GM21786 (cell line): ENCODE measurements at regions not wholly inside any gene's neighbourhood (a gene's known extent, or its start where the extent isn't known, plus 50 kb on each side); places are given as distances from the start of the nearest gene placed in this dataset.

ENCODE experiments used
- ATAC-seq: cut with Tn5 transposase; IDR thresholded peaks from one replicate; pipeline ENCODE4 v1.9.1; 2021; ENCODE audit not compliant: unreplicated experiment

DNA sequence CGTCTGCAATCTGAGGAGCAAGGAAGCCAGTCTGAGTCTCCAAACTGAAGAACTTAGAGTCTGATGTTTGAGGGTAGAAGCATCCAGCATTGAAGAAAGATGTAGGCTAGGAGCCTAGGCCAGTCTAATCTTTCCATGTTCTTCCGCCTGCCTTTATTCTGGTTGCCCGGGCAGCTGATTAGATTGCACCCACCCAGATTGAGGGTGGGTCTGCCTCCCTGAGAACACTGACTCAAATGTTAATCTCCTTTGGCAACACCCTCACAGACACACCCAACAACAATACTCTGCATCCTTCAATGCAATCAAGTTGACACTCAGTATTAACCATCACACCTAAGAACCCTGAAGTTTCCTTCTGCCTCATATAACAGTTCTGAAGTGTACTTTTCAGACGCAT is 350.1 kb downstream of the RFPL4B start:
- ATAC-seq, result no peak

DNA sequence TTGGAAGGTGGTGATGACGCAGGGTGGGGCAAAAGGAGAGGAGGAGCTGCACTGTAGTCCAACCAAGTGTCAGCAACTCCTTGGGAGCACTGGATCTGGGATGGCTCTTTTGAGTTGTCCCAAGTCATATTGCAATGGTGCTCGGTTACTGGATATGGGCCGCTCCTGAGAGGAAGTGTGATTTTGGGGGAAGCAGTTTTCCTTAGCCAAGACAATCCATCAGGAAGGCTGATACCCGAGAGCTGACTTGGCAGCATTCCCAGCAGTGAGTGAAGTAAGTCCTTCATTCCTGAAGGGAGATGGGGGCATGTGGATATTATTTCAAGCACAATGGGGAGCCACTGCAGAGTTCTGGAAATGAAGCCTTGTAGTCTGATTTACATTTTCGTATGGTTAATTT is 354.1 kb downstream of the RFPL4B start:
- ATAC-seq, result no peak

- no peak for ATAC-seq
Measured at GRCh38 chr6:112710710-112711109, 363.6 kb downstream of the RFPL4B start.

DNA sequence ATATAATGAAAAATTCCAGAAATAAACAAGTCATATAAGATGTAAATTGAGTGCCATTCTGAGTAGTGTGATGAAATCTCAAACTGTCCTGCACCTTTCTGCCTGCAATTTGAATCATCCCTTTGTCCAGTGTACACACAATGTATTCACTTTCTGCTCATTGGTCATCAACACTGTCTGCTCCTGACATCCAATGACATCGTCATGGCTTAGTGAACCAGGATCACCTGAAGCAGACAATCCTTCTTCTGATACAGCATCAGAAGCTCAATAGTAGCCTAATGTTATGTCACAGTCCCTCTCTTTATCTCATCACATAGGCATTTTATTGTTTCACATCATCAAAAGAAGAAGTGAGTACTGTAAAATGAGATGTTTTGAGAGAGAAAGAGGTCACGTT is 366.3 kb downstream of the RFPL4B start:
- ATAC-seq, result no peak

GRCh38 chr6:112717401-112717800 is 370.3 kb downstream of the RFPL4B start:
- ATAC-seq, result no peak

DNA sequence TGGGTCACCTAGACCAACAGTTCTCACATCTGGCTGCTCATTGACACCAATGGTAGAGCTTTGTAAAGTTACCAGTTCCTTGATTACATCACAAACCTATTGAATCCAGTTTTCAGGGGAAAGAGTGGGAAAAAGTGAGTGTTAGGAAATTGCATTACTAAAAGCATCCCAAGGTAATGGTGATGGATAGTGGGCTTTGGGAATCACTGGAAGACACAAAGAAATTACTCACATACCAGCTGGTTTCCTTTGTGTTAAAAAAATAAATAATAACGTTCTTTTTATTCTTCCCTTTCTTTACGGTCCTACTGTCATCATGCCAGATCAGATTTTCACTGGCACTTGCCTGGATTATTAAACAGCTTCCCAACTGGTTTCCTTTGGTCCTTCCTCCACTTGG is 370.7 kb downstream of the RFPL4B start:
- no peak for ATAC-seq

DNA sequence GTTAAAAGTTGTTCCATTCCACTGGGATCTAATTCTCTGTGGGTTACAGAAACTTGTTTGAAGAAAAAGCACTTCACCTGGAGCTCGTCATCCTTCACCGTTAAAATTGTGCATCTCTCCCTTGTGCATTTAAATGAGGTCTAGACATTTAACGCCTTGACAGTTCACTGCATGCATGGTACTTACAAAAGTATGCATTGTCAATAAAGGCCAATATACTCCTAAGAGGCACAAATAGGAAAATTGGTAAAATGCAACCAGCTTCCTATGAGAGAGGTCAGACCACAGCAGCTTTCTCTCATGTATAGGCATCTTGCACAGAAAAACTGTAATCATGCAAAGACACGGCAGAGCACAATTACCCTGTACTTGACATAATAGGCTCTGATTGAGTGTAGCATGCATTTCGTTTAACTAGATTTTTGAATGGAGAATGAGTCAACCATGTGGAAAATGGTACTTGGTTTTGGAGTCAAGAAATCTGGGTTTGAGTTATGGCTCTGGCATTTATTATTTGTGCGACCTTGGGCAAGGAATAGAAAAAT is 378.5 kb downstream of the RFPL4B start:
- no peak for ATAC-seq

DNA sequence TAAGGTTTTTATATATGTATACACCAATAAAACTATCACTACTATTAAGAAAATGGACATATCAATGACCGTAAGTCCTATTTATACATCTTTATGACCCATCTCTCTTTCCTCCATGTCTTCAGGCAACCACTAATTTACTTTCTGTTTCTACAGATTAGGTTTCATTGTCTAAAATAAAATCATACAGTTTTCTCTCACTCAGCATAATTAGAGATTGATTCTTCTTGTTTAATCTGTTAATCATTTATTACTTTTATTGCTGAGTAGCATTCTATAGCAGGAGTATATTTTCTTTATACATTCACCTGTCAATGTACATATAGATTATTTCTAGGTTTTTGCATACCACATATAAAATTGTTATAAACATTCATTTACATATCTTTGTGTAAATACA is 388.0 kb downstream of the RFPL4B start:
- no peak for ATAC-seq

GRCh38 chr6:112739766-112740165 is 392.6 kb downstream of the RFPL4B start:
- no peak for ATAC-seq

DNA sequence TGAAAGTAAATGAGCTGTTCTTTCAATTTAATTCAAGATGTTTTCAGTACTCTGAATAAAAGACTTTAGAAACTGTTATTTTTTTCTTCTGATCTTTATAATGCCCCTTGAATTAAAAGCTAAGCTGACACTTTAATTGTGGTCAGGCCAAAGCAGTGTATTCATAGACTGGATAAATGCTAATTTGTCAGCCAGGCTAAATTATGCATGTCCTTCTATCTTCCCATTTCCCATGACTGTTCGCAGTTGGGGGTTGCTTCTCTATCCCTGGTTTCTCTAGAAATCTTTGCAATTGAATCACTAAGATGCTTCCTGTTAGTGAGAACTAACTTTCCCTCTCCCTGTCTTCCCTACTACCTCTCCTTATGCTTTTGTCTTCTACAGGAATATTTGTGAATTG is 396.2 kb downstream of the RFPL4B start:
- no peak for ATAC-seq

DNA sequence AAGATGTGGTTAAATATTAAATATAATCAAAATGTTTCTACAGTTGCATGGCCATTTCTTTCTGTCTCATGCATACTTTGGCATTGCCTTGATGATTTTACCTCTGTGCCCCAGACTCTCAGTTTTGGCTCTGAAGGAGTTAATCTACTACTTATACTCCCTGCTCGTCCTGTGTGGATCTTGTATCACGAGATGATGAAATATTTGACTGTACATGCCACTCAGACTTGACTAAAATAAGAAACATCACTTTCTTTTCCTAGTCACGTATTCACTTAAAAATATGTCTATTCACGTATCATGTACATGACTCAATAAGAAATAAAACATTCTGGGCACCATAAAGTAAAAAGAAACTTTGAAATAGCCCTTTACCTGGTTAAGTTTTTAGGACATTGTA is 397.7 kb downstream of the RFPL4B start:
- ATAC-seq, result no peak

GRCh38 chr6:112745765-112746164 is 398.6 kb downstream of the RFPL4B start:
- no peak for ATAC-seq

- no peak for ATAC-seq
Measured at GRCh38 chr6:112749673-112750072, 402.5 kb downstream of the RFPL4B start.

DNA sequence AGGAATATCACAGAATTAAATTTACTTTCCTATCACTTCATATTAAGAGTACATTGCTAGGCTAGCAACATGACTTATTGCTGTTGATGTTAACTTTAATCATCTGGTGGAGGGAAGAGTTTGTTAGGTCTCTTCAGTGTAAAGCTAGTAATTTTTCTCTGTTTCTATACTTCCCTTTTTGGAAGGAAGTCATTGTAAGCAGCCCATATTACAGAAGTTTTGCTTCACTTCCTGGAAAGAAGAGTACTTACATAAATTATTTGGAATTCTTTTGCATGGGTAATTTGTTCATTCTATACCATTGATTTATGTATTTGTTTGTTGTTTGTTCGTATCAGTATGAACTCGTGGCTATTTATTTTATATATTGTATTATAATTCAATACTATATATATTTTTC is 405.2 kb downstream of the RFPL4B start:
- no peak for ATAC-seq

GRCh38 chr6:112752791-112753190 is 405.7 kb downstream of the RFPL4B start:
- ATAC-seq, result no peak

- no peak for ATAC-seq
Measured at GRCh38 chr6:112760831-112761230, 413.7 kb downstream of the RFPL4B start.

DNA sequence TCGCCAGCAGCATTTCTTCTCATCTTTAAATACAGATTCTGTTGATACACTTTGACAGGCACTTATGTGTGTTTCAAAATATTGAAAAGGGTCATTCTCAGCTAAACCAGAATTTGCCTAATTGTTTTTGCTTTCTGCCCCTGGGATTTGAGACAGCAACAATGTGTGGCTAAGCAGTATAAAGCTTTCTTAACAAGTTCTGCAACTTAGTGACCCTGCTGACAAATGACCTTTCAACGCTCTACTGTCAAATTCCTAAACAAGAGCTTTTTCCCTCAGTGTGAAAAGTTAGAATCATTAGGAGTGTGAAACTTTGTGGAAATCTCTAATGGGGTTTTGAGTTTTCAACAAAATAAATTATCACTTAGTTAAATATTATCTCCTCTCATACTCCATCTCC is 414.6 kb downstream of the RFPL4B start:
- ATAC-seq, result no peak

DNA sequence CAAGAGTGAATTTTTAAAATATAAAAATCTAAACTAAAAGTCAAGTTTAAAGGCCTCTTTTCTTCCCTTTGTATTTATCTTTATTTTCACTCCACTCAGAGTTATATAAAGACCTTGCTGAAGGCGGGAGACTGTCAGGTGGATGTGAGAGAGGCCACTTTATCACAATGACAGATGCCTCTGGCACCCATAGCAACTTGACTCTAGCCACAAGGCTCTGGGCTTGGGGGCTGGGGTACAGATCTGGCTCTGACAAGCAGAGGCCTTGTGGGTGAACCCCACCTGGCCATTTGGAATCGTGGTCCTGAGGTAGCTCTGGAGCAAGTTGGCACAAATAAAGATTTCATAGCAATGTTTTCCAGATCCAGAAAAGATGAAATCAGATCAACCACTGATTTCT is 417.2 kb downstream of the RFPL4B start:
- no peak for ATAC-seq

DNA sequence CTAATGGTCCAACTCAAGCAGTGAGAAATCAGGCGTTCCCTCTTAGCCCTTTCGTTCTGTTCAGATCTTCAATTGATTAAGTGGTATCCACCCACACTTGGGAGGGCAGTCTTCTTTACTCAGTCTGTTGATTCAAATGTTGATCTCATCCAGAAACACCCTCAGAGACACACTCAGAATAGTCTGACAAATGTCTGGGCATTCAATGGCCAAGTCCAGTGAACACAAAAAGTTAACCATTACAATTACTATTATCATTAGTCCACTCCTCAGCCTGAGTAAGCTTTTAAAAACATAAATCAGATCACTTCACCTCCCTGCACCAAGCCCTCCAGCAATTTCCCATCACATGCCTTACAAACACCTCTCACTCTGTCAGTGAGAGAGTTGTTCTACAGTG is 423.2 kb downstream of the RFPL4B start:
- no peak for ATAC-seq

GRCh38 chr6:112773187-112773586 is 426.1 kb downstream of the RFPL4B start:
- ATAC-seq, result no peak

GRCh38 chr6:112774319-112774718 is 427.2 kb downstream of the RFPL4B start:
- ATAC-seq, result no peak

DNA sequence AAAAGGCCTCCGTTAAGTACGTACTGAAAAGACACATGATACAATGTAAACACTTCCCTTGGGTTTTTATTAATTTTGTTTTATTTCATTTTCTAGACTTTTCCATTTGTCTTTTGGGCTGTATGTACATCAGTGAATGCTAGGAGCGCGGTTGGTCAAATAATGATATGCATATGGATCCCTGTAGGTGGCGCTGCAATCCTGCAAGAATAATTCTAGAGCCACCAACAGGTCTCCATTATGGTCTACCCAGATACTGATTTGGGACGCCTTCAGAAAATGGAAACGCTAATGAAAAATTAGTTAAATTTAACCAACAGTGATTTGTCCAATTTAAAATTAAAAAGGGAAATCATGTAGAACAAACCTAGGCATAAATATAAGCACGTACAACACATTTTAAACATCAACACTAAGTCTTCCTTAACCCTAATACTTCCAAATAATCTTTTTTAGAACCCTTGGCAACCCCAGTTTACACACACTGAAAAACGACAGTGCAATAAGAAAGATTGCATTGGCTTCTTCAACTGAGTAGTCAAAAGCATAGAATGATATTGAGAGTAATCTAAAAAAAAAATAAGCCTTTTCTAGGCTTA is 433.5 kb downstream of the RFPL4B start:
- ATAC-seq, result peak; percentile 99

DNA sequence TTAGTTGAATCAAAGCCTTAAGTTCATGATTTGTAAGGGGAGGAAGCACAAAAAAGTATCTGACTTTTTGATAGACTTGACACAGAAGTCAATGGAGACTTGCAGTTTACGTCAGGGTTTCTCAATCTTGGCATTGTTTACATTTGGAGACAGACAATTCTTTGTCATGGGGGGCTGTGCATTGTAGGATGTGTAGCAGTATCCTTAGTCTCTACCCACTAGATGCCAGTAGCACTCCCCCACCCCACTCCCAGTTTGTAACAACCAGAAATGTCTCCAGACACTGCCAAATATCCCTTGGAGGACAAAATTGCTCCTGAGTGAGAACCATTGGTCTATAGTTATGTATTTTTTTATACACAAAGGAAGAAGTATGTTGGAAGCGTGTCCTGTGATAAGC is 434.1 kb downstream of the RFPL4B start:
- ATAC-seq, result no peak
